NB4 (cell line): ENCODE measurements at regions not wholly inside any gene's neighbourhood (a gene's known extent, or its start where the extent isn't known, plus 50 kb on each side); places are given as distances from the start of the nearest gene placed in this dataset.

Source experiments
- MAX ChIP-seq: IDR thresholded peaks from 2 replicates; pipeline ENCODE4 v1.6.1; 2011; ENCODE audit warnings: low read depth, low read length
- TF ChIP-seq, protein P1 (sequence below): IDR thresholded peaks from one replicate; pipeline ENCODE4 v1.5.1; 2012; ENCODE audit warnings: low read depth, low read length

DNA sequence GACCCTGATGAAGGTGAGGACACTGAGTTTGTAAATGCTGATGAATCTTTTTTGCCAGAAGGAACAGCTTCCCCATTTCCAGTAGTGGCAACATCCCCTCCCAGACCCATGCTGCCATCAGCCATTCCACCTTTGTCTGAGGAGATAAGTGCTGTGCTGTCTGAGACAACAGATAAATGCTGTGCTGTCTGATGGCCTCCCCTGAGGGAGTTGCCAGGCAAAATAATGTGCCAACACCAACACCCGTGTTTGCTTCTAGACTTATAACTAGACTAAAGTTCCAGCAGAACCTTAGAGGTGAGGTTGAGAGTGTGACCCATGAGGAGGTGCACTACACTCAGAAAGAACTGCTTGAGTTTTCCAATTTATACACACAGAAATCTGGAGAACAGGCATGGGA, 349.5 kb downstream of the C12orf75 start:
- TF ChIP-seq, protein P1, sequence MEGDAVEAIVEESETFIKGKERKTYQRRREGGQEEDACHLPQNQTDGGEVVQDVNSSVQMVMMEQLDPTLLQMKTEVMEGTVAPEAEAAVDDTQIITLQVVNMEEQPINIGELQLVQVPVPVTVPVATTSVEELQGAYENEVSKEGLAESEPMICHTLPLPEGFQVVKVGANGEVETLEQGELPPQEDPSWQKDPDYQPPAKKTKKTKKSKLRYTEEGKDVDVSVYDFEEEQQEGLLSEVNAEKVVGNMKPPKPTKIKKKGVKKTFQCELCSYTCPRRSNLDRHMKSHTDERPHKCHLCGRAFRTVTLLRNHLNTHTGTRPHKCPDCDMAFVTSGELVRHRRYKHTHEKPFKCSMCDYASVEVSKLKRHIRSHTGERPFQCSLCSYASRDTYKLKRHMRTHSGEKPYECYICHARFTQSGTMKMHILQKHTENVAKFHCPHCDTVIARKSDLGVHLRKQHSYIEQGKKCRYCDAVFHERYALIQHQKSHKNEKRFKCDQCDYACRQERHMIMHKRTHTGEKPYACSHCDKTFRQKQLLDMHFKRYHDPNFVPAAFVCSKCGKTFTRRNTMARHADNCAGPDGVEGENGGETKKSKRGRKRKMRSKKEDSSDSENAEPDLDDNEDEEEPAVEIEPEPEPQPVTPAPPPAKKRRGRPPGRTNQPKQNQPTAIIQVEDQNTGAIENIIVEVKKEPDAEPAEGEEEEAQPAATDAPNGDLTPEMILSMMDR = no peak
- no peak for TF ChIP-seq MAX
